ENCODE measurements at regions not wholly inside any gene's neighbourhood (a gene's known extent, or its start where the extent isn't known, plus 50 kb on each side); places are given as distances from the start of the nearest gene placed in this dataset.

DNA sequence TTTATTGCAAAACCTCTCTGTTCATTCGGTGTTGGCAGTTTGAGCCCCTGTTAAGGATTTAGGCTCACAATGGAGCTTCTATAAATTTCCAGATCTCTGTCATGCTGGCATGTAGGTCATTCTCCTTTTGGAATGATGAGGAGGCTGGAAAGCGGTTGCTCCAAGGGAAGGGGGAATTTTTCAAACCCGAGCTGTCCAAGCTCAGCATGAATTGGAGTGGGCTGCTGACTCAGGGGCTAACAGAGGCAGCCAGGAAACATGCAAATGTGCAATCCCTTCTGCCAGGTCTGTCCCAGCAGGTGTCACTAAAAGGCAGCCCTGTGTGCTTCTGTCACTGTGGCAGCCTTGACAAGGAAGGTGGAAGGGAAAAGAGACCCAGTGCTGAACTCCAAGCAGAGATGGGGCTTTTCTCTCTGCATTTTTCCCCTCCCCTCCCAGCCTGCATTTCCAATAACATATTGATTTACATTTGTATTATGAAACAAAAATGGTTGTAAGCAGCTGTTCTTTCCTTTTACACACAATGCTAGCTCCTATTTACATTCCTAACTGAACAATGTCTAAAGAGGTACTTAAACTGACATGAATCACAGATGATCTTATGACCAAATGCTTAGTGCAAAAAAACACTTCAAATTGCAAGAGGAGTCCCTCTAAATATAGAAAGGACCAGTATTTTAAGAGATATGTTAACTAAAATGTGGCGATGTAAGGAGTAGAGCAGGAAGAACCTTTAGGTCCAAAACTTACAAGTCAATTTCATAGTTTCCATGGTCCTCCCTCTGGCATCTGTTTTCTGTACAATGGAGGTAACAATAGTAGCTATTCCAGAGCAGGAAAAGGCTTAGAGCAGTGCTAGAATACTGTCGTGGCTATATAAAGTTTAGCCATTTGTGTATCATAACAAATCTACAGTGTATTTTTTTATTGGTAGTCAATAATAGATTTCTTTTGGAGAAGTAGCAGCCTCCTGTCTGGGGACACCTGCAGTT is 84.5 kb upstream of the ATP10A start:
- DNase-seq = no peak

DNA sequence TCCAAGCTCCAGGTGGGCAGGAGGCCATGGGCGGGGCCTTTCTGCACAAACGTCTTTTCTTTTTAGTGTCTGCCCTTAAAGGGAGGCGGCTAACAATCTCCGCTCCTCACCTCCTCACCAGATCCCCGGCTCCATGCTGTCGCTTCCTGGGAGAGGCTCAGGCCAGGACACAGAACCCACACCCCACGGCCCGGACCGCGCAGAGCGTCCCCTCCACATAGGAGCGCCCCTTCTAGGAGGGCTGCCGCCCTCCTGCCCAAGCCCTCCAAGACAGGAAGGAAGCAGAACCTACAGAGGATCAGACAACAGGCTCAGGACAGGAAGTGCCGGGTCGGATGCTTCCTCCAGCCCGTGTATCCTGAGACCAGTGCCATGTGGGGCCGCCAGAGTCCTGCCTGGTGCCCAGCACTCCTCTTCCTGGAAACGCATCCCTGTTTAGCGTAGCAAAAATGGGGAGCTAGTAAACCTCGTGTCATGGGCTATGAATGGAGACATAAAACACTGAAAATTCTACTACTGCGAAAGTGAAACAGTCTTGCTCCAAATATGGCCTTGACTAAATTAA is 83.2 kb upstream of the ATP10A start:
- no peak for DNase-seq

GRCh38 chr15:25944386-25944785 is 81.3 kb upstream of the ATP10A start:
- DNase-seq = no peak

- no peak for DNase-seq
Observed at GRCh38 chr15:25943831-25944230, 80.7 kb upstream of the ATP10A start.

DNA sequence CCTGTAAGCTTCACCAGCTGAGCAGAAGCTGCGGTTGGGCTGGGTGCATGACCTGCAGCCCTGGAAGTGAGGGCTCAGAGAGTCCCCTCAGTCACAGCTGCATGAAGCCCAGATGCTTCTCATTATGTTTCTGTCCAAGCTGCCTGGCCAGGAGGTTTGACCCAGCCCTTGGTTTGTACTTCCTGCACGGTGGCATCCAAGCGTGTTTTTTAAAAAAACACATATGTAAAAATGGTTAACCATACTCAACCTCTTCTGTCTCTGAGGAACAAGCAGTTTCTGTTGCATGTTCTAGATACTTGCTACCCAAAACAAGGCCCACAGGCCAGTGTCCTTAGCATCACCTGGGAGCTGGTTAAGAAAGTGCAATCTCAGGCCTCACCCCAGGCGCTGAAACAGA is 76.0 kb upstream of the ATP10A start:
- DNase-seq = no peak

GRCh38 chr15:25937796-25938195 is 74.7 kb upstream of the ATP10A start:
- DNase-seq = no peak

- no peak for DNase-seq
Observed at GRCh38 chr15:25936004-25936403, 72.9 kb upstream of the ATP10A start.

DNA sequence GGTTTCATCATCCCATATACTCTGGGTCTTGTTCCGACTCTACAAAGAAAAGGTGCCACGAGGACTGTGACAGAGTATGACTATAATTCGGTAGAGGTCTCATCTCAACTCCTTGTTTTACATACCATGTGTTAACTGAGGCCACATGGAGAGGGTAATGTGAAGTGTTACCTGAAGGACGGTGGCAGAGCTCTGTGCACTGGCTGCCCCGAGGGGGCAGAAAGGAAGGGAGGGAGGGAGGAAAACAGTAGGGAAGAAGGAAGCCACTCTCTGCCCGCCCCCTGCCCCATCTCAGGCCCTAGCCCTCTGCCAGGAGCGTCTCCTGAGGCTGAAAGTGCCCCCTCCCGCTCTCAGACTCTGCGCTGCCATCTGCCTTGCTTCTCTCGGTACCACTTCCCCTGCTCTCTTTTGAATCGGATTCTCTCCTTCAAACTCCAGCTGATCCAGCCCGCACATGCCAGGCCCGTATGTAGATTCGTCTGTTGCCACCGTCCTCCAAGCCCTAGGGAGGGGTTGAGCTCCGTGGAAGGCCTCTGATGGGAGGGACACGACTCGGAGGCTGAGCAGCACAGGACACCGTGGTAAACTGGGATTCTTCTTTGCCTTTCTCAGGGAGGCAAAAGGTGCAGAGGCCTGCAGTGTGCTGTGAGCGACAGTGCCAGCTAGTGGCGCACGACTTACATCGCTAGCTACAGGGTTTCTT is 70.5 kb upstream of the ATP10A start:
- DNase-seq = peak; percentile 35

- no peak for DNase-seq
Observed at GRCh38 chr15:25932696-25933095, 69.6 kb upstream of the ATP10A start.

GRCh38 chr15:25931851-25932250 is 68.7 kb upstream of the ATP10A start:
- DNase-seq = no peak

GRCh38 chr15:25930931-25931330 is 67.8 kb upstream of the ATP10A start:
- DNase-seq = no peak
